ENCODE measurements at regions not wholly inside any gene's neighbourhood (a gene's known extent, or its start where the extent isn't known, plus 50 kb on each side); places are given as distances from the start of the nearest gene placed in this dataset.

- Histone ChIP-seq H3K27ac (ENCODE audit: control insufficient read depth, insufficient read depth, low read length) (no peak overlapping the region), H3K27me3 (ENCODE audit: control insufficient read depth, extremely low read depth, insufficient read depth, low read length) (no peaks in the 10 kb centered on the region), H2AFZ (ENCODE audit: control insufficient read depth, low read length) (no peak overlapping the region), H3K9ac (ENCODE audit: control insufficient read depth, extremely low read depth, insufficient read depth, low read length) (no peak overlapping the region), H3K4me3 (ENCODE audit: control insufficient read depth in 2 of 3, extremely low read depth in 1 of 3, insufficient read depth in 2 of 3, low read depth in 1 of 3, low read length in 3 of 3) (no peak overlapping the region), H3K9me1 (ENCODE audit: control insufficient read depth, extremely low read depth, insufficient read depth, low read length) (no peaks in the 10 kb centered on the region), H3K9me3 (ENCODE audit: control insufficient read depth, low read depth, low read length) (no peaks in the 10 kb centered on the region), H3K36me3 (ENCODE audit: control insufficient read depth in 2 of 2, extremely low read depth in 1 of 2, insufficient read depth in 2 of 2, low read length in 2 of 2) (no peaks in the 10 kb centered on the region), H3K79me2 (ENCODE audit: control insufficient read depth, insufficient read depth, low read length) (no peaks in the 10 kb centered on the region), H3K4me2 (ENCODE audit: control insufficient read depth, extremely low read depth, insufficient read depth, low read depth, low read length) (no peak overlapping the region), H3K4me1 (ENCODE audit: control insufficient read depth, extremely low read depth, insufficient read depth, low read length) (no peaks in the 10 kb centered on the region), H4K20me1 (ENCODE audit: control insufficient read depth, extremely low read depth, insufficient read depth, low read length) (no peaks in the 10 kb centered on the region)
- DNase-seq (ENCODE audit: low read depth, low spot score) (no peak), FAIRE-seq (no peak)
- no peak for TF ChIP-seq EZH2 (IDR thresholded peaks at IDR 0.05; ENCODE audit: low read length)
- TF ChIP-seq CTCF (optimal IDR thresholded peaks at IDR 0.05 in 1 of 3, IDR thresholded peaks at IDR 0.05 in 1 of 3, conservative IDR thresholded peaks at IDR 0.05 in 1 of 3; ENCODE audit: extremely low read depth in 1 of 3, insufficient read depth in 2 of 3, low read length in 3 of 3) = no peak
- dilution Hi-C loops (cut with MboI; ENCODE audit: extremely low pct_ligation_motif_present, low sequenced_read_pairs) = no loop called here
These were observed 51.6 kb upstream of the CCNG1 start for GRCh38 chr5:163385824-163386223.

- no peak for FAIRE-seq
- TF ChIP-seq EZH2 (IDR thresholded peaks at IDR 0.05; ENCODE audit: low read length) = no peak
- no peak for TF ChIP-seq CTCF (optimal IDR thresholded peaks at IDR 0.05 in 1 of 3, IDR thresholded peaks at IDR 0.05 in 1 of 3, conservative IDR thresholded peaks at IDR 0.05 in 1 of 3; ENCODE audit: extremely low read depth in 1 of 3, insufficient read depth in 2 of 3, low read length in 3 of 3)
- dilution Hi-C loops (cut with MboI; ENCODE audit: extremely low pct_ligation_motif_present, low sequenced_read_pairs) = no loop called here
- Histone ChIP-seq H3K4me3 (ENCODE audit: control insufficient read depth in 2 of 3, extremely low read depth in 1 of 3, insufficient read depth in 2 of 3, low read depth in 1 of 3, low read length in 3 of 3) (no peak overlapping the region), H3K27me3 (ENCODE audit: control insufficient read depth, extremely low read depth, insufficient read depth, low read length) (no peaks in the 10 kb centered on the region), H3K36me3 (ENCODE audit: control insufficient read depth in 2 of 2, extremely low read depth in 1 of 2, insufficient read depth in 2 of 2, low read length in 2 of 2) (no peaks in the 10 kb centered on the region), H3K79me2 (ENCODE audit: control insufficient read depth, insufficient read depth, low read length) (no peaks in the 10 kb centered on the region), H3K4me1 (ENCODE audit: control insufficient read depth, extremely low read depth, insufficient read depth, low read length) (no peaks in the 10 kb centered on the region), H3K9ac (ENCODE audit: control insufficient read depth, extremely low read depth, insufficient read depth, low read length) (no peak overlapping the region), H2AFZ (ENCODE audit: control insufficient read depth, low read length) (no peak overlapping the region), H3K9me3 (ENCODE audit: control insufficient read depth, low read depth, low read length) (no peaks in the 10 kb centered on the region), H3K4me2 (ENCODE audit: control insufficient read depth, extremely low read depth, insufficient read depth, low read depth, low read length) (no peak overlapping the region), H3K9me1 (ENCODE audit: control insufficient read depth, extremely low read depth, insufficient read depth, low read length) (no peaks in the 10 kb centered on the region), H4K20me1 (ENCODE audit: control insufficient read depth, extremely low read depth, insufficient read depth, low read length) (no peaks in the 10 kb centered on the region), H3K27ac (ENCODE audit: control insufficient read depth, insufficient read depth, low read length) (no peak overlapping the region)
- no peak for DNase-seq (ENCODE audit: low read depth, low spot score)
These were observed 51.0 kb upstream of the CCNG1 start for GRCh38 chr5:163386352-163386751.

All from keratinocyte (primary cell).